ENCODE measurements at regions not wholly inside any gene's neighbourhood (a gene's known extent, or its start where the extent isn't known, plus 50 kb on each side); places are given as distances from the start of the nearest gene placed in this dataset.

GRCh38 chr7:126166645-126167044, 1086.1 kb downstream of the GRM8 start:
- peaks cover 10% of the 10 kb centered on the region for H3K9me3 Mint-ChIP-seq (ENCODE audit: low read depth)
- ChIA-PET CTCF (no interaction called here), POLR2A (no interaction called here)
- no peak overlapping the region for H3K4me3 Mint-ChIP-seq
- no peak for DNase-seq
- no peak overlapping the region for H3K27ac Mint-ChIP-seq
- no peaks in the 10 kb centered on the region for H3K4me1 Mint-ChIP-seq
- intact Hi-C loops (cut with DNase I, micrococcal nuclease) = no loop called here
- no peak for ATAC-seq
- H3K36me3 Mint-ChIP-seq (ENCODE audit: low read depth) = no peaks in the 10 kb centered on the region
- no peaks in the 10 kb centered on the region for H3K27me3 Mint-ChIP-seq

GRCh38 chr7:126163647-126164046, 1089.1 kb downstream of the GRM8 start:
- H3K27ac Mint-ChIP-seq = no peak overlapping the region
- no peaks in the 10 kb centered on the region for H3K4me1 Mint-ChIP-seq
- CTCF ChIA-PET = no interaction called here
- no peak overlapping the region for H3K4me3 Mint-ChIP-seq
- peaks cover 12% of the 10 kb centered on the region for H3K9me3 Mint-ChIP-seq (ENCODE audit: low read depth)
- POLR2A ChIA-PET = no interaction called here
- no peaks in the 10 kb centered on the region for H3K27me3 Mint-ChIP-seq
- no peaks in the 10 kb centered on the region for H3K36me3 Mint-ChIP-seq (ENCODE audit: low read depth)
- intact Hi-C loops (cut with DNase I, micrococcal nuclease) = no loop called here
- ATAC-seq = no peak
- no peak for DNase-seq

GRCh38 chr7:126157391-126157790, 1095.3 kb downstream of the GRM8 start:
- intact Hi-C loops (cut with DNase I, micrococcal nuclease) = no loop called here
- Mint-ChIP-seq H3K4me3 (no peak overlapping the region), H3K27me3 (no peaks in the 10 kb centered on the region), H3K27ac (no peak overlapping the region), H3K4me1 (no peaks in the 10 kb centered on the region), H3K36me3 (ENCODE audit: low read depth) (no peaks in the 10 kb centered on the region), H3K9me3 (ENCODE audit: low read depth) (peaks cover 8% of the 10 kb centered on the region)
- ATAC-seq (no peak), DNase-seq (no peak)
- CTCF ChIA-PET = no interaction called here
- POLR2A ChIA-PET = no interaction called here

GRCh38 chr7:126150278-126150958, 1102.3 kb downstream of the GRM8 start:
- H3K4me3 Mint-ChIP-seq = no peak overlapping the region
- H3K36me3 Mint-ChIP-seq (ENCODE audit: low read depth) = no peaks in the 10 kb centered on the region
- ChIA-PET CTCF (no interaction called here), POLR2A (no interaction called here)
- no peaks in the 10 kb centered on the region for H3K4me1 Mint-ChIP-seq
- H3K9me3 Mint-ChIP-seq (ENCODE audit: low read depth) = no peaks in the 10 kb centered on the region
- intact Hi-C loops (cut with DNase I, micrococcal nuclease) = no loop called here
- no peaks in the 10 kb centered on the region for H3K27me3 Mint-ChIP-seq
- DNase-seq = no peak
- no peak for ATAC-seq
- no peak overlapping the region for H3K27ac Mint-ChIP-seq

- DNase-seq (no peak), ATAC-seq (no peak)
- Mint-ChIP-seq H3K27me3 (no peaks in the 10 kb centered on the region), H3K4me3 (no peak overlapping the region), H3K4me1 (no peaks in the 10 kb centered on the region), H3K9me3 (ENCODE audit: low read depth) (no peaks in the 10 kb centered on the region), H3K27ac (no peak overlapping the region), H3K36me3 (ENCODE audit: low read depth) (no peaks in the 10 kb centered on the region)
- intact Hi-C loops (cut with DNase I, micrococcal nuclease) = no loop called here
- POLR2A ChIA-PET = no interaction called here
- CTCF ChIA-PET = no interaction called here
Measured at GRCh38 chr7:126140858-126141466, 1111.8 kb downstream of the GRM8 start.

GRCh38 chr7:126119981-126120380, 1132.8 kb downstream of the GRM8 start:
- DNase-seq (no peak), ATAC-seq (no peak)
- Mint-ChIP-seq H3K4me3 (no peak overlapping the region), H3K27ac (no peak overlapping the region), H3K36me3 (ENCODE audit: low read depth) (no peaks in the 10 kb centered on the region), H3K27me3 (no peaks in the 10 kb centered on the region), H3K9me3 (ENCODE audit: low read depth) (peaks cover 19% of the 10 kb centered on the region), H3K4me1 (no peaks in the 10 kb centered on the region)
- intact Hi-C loops (cut with DNase I, micrococcal nuclease) = no loop called here
- POLR2A ChIA-PET = no interaction called here
- CTCF ChIA-PET = interaction anchor here (1.3 kb wide), 1 partner anchor 9 kb away, joined by 4 read pairs; no protein-coding TSS in a partner anchor

GRCh38 chr7:126103582-126103981, 1149.2 kb downstream of the GRM8 start:
- Mint-ChIP-seq H3K27me3 (no peaks in the 10 kb centered on the region), H3K9me3 (ENCODE audit: low read depth) (peaks cover 19% of the 10 kb centered on the region), H3K4me1 (no peaks in the 10 kb centered on the region), H3K27ac (no peak overlapping the region), H3K4me3 (no peak overlapping the region), H3K36me3 (ENCODE audit: low read depth) (no peaks in the 10 kb centered on the region)
- ATAC-seq (no peak), DNase-seq (no peak)
- intact Hi-C loops (cut with DNase I, micrococcal nuclease) = no loop called here
- CTCF ChIA-PET = no interaction called here
- POLR2A ChIA-PET = no interaction called here

GRCh38 chr7:126083014-126083413, 1153.4 kb upstream of the POT1 start:
- no peak overlapping the region for H3K27ac Mint-ChIP-seq
- ChIA-PET CTCF (no interaction called here), POLR2A (no interaction called here)
- intact Hi-C loops (cut with DNase I, micrococcal nuclease) = no loop called here
- ATAC-seq = no peak
- H3K27me3 Mint-ChIP-seq = no peaks in the 10 kb centered on the region
- no peak for DNase-seq
- no peaks in the 10 kb centered on the region for H3K4me1 Mint-ChIP-seq
- H3K4me3 Mint-ChIP-seq = no peak overlapping the region
- peaks cover 9% of the 10 kb centered on the region for H3K9me3 Mint-ChIP-seq (ENCODE audit: low read depth)
- H3K36me3 Mint-ChIP-seq (ENCODE audit: low read depth) = no peaks in the 10 kb centered on the region

GRCh38 chr7:126079581-126079980, 1150.0 kb upstream of the POT1 start:
- Mint-ChIP-seq H3K4me1 (no peaks in the 10 kb centered on the region), H3K27me3 (no peaks in the 10 kb centered on the region), H3K9me3 (ENCODE audit: low read depth) (peaks cover 2% of the 10 kb centered on the region), H3K36me3 (ENCODE audit: low read depth) (no peaks in the 10 kb centered on the region), H3K27ac (no peak overlapping the region), H3K4me3 (no peak overlapping the region)
- DNase-seq (no peak), ATAC-seq (no peak)
- intact Hi-C loops (cut with DNase I, micrococcal nuclease) = no loop called here
- ChIA-PET POLR2A (no interaction called here), CTCF (no interaction called here)

GRCh38 chr7:126079151-126079550, 1149.5 kb upstream of the POT1 start:
- Mint-ChIP-seq H3K9me3 (ENCODE audit: low read depth) (peaks cover 2% of the 10 kb centered on the region), H3K27ac (no peak overlapping the region), H3K4me3 (no peak overlapping the region), H3K4me1 (no peaks in the 10 kb centered on the region), H3K27me3 (no peaks in the 10 kb centered on the region), H3K36me3 (ENCODE audit: low read depth) (no peaks in the 10 kb centered on the region)
- DNase-seq (no peak), ATAC-seq (no peak)
- ChIA-PET POLR2A (no interaction called here), CTCF (no interaction called here)
- intact Hi-C loops (cut with DNase I, micrococcal nuclease) = no loop called here

- no peaks in the 10 kb centered on the region for H3K4me1 Mint-ChIP-seq
- H3K36me3 Mint-ChIP-seq (ENCODE audit: low read depth) = no peaks in the 10 kb centered on the region
- POLR2A ChIA-PET = no interaction called here
- ATAC-seq (no peak), DNase-seq (no peak)
- no peak overlapping the region for H3K4me3 Mint-ChIP-seq
- intact Hi-C loops (cut with DNase I, micrococcal nuclease) = loop anchor here in 1 of 2 experiments (5.0 kb wide), 1 partner anchor 33 kb away; no protein-coding TSS in a partner anchor
- no peak overlapping the region for H3K27ac Mint-ChIP-seq
- H3K9me3 Mint-ChIP-seq (ENCODE audit: low read depth) = peaks cover 9% of the 10 kb centered on the region
- no peaks in the 10 kb centered on the region for H3K27me3 Mint-ChIP-seq
- CTCF ChIA-PET = no interaction called here
Measured at GRCh38 chr7:126065766-126066165, 1136.1 kb upstream of the POT1 start.

- no peak for DNase-seq
- intact Hi-C loops (cut with DNase I, micrococcal nuclease) = no loop called here
- Mint-ChIP-seq H3K36me3 (ENCODE audit: low read depth) (no peaks in the 10 kb centered on the region), H3K4me3 (no peak overlapping the region), H3K4me1 (no peaks in the 10 kb centered on the region), H3K9me3 (ENCODE audit: low read depth) (peaks cover 13% of the 10 kb centered on the region), H3K27me3 (no peaks in the 10 kb centered on the region), H3K27ac (no peak overlapping the region)
- no peak for ATAC-seq
- ChIA-PET POLR2A (no interaction called here), CTCF (no interaction called here)
Measured at GRCh38 chr7:126057979-126058378, 1128.4 kb upstream of the POT1 start.

Measured in activated CD4-positive, alpha-beta T cell treated with anti-CD3 and anti-CD28 coated beads for 36 hours (primary cell).